CD4-positive, alpha-beta T cell treated with Interleukin-6 for 4 hours (primary cell): ENCODE measurements at regions not wholly inside any gene's neighbourhood (a gene's known extent, or its start where the extent isn't known, plus 50 kb on each side); places are given as distances from the start of the nearest gene placed in this dataset.

ENCODE experiments used
- DNase-seq: peaks from one replicate; pipeline ENCODE4 v3.0.0-alpha.2; 2020; ENCODE audit warnings: mixed read lengths

GRCh38 chr16:6362321-6362720, 970.3 kb upstream of the RBFOX1 start:
- no peak for DNase-seq

- DNase-seq = no peak
Observed at GRCh38 chr16:6360641-6361040, 972.0 kb upstream of the RBFOX1 start.

- DNase-seq = no peak
Observed at GRCh38 chr16:6356911-6357310, 975.7 kb upstream of the RBFOX1 start.

DNA sequence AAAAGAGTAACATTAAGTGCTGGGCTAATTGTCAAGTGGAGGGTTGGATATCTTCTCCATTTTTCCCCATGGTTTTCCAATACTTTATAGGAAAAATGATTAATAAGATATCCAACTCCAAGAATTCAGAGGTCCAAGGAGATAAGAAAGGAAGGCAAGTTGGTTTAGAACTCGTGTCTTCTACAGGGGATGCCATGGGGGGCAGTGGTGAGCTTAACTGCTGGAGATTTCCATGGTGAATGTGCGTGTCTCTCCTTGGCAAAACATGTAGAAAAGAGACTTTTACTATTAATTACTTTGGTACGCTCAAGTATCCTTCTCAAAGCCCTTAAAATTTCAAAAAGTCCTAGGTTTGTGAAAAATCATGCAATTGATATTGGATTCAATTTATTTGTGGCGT, 982.9 kb upstream of the RBFOX1 start:
- DNase-seq = no peak

- no peak for DNase-seq
Observed at GRCh38 chr16:6345090-6345489, 987.6 kb upstream of the RBFOX1 start.

DNA sequence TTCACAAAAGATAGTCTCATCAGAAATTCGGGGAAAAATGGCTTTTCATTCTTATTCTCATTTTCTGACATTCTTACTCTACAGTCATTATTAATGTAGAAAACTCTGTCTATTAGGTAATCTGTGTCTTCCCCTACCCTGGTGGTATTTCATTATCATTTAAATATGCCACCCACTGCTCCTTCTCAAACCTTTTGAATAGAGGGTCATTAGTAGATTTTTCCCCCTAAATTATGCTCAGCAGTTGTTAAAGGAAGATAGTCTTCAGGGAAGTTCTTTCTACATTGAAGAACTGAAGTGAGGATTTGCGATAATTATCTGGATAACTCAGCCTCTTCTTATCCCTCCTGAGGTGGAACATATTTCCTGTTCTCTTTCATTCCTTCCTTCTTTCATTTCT, 989.5 kb upstream of the RBFOX1 start:
- DNase-seq = no peak

GRCh38 chr16:6341981-6342380, 990.7 kb upstream of the RBFOX1 start:
- DNase-seq = no peak

- DNase-seq = no peak
Observed at GRCh38 chr16:6335072-6335471, 997.6 kb upstream of the RBFOX1 start.

DNA sequence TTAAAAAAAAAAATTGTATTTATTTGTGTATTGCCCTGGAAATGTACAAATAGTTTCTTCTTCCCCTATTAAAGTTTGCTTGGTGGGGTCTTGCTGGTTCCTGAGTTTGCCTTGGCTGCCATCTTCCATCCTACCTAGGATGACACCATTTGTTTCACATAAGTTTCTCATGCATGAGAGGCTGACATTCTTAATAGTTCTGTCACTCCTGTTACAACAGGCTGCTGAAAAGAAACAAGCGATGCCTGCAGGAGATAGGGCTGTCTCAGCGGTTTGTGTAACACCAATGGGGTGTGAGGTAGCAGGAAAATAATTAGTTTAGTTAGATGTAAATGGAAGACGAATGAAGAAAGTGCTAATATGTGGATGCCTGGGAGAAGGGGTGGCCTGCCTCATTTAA, 1000.9 kb upstream of the RBFOX1 start:
- DNase-seq = no peak

DNA sequence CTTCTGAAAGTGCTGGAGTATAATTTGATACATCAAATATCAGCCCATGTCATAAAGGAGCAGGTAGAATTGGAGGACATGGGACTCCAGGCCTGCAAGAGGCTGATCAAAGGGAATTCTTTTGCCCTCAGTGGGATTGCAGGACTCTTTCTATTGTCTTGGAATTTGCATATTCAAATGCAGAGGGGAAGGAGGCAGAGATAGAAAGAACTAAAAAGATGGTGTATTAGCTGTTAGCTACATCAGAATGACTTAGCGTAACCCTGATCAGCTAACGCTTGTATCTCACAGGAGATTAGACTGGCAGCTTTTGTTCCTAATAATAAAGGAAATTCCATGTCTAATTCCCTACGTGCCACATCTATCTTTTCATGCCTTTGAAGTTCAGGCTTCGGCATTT, 1014.7 kb upstream of the RBFOX1 start:
- DNase-seq = no peak

- no peak for DNase-seq
Observed at GRCh38 chr16:6309271-6309670, 1023.4 kb upstream of the RBFOX1 start.

DNA sequence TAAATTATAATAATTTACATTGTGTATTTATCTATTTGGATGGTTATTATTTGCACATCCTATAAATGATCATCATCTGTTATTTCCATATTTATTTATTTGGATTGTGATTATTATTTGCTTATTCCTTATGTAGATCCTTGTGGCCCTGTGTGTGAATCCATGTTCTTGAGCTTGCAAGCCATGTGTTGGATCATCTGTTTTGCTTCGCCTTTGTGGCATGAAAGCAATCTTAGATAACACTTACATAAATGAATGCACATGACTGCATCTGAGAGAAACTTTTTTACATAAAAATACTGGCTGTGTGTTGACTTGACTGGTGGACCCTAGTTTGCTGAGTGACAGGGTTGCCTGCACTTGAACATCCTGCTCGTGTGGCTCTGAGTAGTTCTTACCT, 1024.5 kb upstream of the RBFOX1 start:
- no peak for DNase-seq

DNA sequence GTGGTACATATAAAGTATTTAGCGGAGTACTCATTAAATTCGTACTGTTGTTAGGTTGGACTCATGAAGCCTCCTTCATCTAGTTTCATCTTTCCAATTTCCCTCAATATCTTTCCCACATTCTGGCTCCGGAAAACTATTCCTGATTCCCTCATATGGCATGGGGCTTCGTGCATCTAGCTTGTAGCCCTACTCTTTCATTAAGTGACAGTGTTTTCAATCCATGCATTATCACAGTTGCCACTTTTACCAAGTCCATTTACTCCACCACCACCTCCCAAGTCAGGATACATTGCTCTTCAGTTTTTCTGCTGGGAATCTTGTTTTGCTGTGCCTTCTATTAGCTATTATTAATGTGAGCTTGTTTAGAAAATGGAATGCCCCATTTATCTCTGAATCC, 1032.1 kb upstream of the RBFOX1 start:
- no peak for DNase-seq

GRCh38 chr16:6297666-6298410, 1034.8 kb upstream of the RBFOX1 start:
- DNase-seq = no peak

- no peak for DNase-seq
Observed at GRCh38 chr16:6286176-6286575, 1046.5 kb upstream of the RBFOX1 start.

GRCh38 chr16:6284731-6285130, 1047.9 kb upstream of the RBFOX1 start:
- no peak for DNase-seq

DNA sequence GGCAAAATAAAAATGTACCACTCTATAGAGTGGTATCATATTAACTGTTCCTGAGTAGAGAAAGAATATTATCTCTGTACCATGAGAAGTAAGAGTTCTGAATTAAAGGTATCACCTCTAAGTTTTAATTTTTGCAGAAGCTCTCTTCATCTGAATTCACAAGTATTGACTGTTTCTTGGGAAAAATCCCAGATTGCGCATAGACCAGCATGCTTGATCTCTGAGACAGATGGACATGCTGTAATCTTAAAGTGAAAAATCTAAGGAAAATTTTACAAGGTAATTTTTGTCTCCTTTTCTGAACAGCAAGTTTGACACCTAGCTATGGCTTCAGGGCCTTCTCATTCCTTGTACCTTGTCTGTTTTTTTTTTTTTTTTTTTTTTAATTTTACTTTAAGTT, 1050.7 kb upstream of the RBFOX1 start:
- DNase-seq = no peak

- no peak for DNase-seq
Observed at GRCh38 chr16:6281274-6281673, 1051.4 kb upstream of the RBFOX1 start.

GRCh38 chr16:6280055-6280454, 1052.6 kb upstream of the RBFOX1 start:
- no peak for DNase-seq

DNA sequence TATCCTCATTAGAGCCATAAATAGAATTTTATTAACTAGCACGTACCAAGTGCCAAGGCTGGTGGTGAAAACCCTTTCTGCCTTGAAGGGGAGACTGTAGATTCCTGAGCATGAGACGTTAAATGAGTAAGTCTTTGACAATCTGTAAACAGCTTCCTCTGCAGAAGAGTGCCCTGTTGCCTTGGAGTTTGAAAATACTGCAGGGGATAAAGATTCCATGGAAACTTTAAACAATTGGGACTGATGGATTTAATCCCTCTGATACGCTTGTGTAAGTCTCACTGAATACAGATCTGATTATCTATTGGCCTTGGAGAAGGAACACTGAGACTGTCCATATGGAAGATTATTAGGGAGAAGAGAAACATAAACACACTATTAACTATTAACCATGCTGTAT, 1053.4 kb upstream of the RBFOX1 start:
- DNase-seq = no peak

DNA sequence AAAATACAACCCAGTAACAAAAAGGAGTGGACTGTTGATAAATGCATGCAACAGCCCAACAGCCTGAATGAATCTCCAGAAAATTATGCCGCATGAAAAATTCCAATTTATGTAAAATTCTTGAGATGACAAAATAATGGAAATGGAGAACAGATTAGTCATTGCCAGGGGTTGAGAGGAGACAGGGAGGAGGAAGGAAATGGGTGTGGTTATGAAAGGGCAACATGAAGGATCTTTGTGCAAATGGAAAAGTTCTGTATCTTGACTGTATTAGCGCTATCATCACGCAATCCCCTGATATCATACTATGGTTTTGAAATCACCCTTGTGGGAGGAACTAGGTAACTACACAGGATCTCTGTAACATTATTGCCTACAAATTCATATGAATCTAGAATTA, 1058.3 kb upstream of the RBFOX1 start:
- DNase-seq = no peak

DNA sequence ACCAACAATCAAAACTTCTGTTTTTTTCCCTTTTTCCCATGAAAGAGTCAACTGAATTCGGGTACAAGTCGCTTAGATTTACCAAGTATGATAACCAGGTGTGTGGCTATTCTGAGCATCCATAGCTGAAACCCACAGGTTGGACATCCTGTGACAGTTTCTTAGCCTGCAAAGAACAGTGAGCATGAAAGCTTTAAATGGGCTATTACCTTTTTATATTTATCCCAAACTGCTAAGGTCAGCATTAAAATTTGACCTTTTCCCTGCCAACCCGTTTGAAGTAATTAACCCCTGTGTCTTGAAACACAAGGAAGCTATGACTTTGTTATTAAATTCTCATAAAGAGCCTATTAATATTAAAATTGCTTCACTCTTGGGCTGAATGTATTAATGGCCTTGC, 1065.0 kb upstream of the RBFOX1 start:
- DNase-seq = no peak

GRCh38 chr16:6266703-6267102, 1065.9 kb upstream of the RBFOX1 start:
- no peak for DNase-seq

DNA sequence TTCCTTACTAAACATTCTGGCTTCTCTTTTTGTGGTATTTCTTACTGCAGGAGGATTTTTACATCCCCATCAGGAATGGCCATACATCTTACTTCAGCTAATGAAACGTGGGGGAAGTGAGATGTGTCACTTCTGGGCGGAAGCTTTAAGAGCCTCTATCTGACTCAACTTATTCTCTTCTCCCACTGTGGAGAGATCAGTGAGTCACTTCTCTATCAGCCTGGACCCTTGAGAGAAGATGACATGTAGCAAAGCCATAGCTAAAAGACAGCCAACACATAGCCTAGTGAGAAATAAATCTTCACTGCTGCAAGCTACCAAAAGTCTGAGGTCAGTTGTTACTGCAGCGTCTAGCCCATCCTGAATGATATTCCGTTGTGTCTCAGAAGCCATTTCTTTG, 1066.7 kb upstream of the RBFOX1 start:
- no peak for DNase-seq

DNA sequence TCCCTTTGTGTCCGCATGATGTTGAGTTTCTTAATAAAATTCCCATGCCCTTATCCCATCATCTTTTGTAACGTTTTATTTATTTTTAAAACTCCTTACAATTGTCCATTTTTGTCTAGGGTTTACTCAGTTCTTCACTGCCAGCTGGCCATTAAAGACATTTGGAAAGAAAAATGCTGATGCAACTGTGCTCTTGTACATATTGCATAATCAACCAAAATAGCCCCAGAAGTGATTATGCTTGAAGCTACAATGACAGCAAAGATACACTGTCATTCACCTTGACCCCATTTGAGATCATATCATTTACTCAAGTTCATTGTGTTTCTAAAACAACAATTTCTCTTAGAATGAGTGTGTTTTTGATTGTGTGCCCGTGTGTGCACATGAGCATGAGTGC, 1074.6 kb upstream of the RBFOX1 start:
- no peak for DNase-seq

DNA sequence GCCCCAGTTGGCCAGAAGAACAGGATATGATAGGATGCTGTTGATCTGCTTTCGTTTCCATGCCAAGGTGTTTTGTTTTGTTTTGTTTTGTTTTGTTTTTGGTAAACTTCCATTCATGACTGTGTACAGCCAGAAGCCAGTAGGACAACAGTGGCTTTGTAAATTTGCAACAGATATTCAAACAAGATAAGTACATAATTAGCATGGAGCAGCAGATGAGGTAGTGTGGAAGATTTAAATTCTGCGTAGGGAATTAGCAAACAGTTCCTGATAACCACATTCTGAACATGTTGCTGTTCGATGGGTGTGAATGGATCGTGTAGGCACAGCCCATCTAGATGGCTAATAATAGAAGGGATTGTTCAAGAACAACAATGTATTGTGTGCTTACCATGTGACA, 1080.1 kb upstream of the RBFOX1 start:
- no peak for DNase-seq
